ENCODE measurements at regions not wholly inside any gene's neighbourhood (a gene's known extent, or its start where the extent isn't known, plus 50 kb on each side); places are given as distances from the start of the nearest gene placed in this dataset.

DNA sequence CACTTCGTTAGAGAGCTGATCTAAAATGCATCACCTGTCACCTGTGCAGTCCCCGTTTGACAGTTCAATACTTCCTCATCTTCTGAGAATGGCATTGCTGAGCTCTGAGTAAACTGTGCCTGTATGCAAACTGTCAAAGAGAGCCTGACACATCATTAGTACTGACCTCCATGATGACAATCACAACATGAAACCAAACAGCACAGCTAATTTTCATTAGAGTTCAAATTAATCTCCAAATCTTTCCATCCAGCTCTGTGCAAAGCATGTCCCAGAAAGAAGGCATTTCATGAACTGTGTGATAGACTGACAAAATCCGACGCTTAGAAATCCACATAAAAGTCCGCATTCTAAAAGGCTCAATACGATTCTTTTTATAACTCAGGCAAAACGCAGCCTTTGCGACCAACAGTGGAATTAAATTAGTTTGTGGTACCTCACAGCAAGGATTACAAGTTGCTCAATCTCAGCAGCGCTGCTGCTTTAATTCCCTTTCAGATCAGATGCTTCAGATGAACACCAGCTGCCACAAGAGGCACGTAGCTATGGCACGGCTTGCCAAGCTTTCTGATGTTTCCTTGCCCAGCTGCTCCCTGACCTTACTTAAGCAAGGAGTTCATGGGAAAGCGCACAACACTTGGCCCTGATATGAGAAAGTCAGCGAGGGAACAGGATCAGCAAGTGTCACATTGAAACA is 765.5 kb upstream of the PRMT6 start:
- TF ChIP-seq, protein P1, sequence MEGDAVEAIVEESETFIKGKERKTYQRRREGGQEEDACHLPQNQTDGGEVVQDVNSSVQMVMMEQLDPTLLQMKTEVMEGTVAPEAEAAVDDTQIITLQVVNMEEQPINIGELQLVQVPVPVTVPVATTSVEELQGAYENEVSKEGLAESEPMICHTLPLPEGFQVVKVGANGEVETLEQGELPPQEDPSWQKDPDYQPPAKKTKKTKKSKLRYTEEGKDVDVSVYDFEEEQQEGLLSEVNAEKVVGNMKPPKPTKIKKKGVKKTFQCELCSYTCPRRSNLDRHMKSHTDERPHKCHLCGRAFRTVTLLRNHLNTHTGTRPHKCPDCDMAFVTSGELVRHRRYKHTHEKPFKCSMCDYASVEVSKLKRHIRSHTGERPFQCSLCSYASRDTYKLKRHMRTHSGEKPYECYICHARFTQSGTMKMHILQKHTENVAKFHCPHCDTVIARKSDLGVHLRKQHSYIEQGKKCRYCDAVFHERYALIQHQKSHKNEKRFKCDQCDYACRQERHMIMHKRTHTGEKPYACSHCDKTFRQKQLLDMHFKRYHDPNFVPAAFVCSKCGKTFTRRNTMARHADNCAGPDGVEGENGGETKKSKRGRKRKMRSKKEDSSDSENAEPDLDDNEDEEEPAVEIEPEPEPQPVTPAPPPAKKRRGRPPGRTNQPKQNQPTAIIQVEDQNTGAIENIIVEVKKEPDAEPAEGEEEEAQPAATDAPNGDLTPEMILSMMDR (IDR thresholded peaks at IDR 0.05; ENCODE audit: low read depth, low read length) = no peak
- no peak for DNase-seq (ENCODE audit: extremely low read depth, low read depth)

DNA sequence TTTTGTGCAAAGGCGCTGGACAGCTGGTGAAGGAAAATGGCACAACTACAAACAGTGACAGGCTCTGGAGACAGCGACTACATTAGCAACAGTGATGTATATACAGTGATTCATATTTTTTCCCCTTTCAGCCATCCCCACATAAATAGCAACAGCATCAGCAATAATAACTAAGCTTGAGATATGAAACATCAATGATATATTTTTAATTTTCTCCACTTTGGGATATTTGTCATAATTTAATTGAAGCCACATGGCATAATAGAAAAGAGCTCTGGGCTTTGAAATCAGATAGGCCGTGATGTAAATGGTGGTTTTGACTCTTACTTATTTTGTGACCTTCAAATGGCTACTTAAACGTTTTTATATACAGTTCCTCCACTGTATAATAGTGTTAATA is 764.3 kb upstream of the PRMT6 start:
- no peak for DNase-seq (ENCODE audit: extremely low read depth, low read depth)
- TF ChIP-seq, protein P1 (IDR thresholded peaks at IDR 0.05; ENCODE audit: low read depth, low read length) = no peak

DNA sequence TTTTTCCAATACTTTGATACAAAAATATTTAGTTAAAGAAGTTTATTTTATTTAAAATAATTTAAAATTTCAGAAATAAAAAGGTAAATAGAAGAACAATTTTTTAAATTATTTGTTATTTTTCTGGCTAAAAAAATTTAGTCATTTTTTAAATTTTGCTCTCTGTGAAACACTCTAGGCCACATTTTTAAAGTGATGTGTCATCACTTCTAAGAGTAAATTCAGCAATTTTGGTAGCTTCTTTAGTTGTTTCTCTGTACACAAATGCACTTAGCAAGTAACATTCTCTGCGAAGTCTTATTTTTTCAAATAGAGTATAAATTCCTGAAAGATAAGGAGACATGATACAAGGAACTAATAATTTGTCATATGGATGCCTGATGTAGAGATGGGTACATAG is 760.0 kb upstream of the PRMT6 start:
- TF ChIP-seq, protein P1 (IDR thresholded peaks at IDR 0.05; ENCODE audit: low read depth, low read length) = no peak
- DNase-seq (ENCODE audit: extremely low read depth, low read depth) = no peak

DNA sequence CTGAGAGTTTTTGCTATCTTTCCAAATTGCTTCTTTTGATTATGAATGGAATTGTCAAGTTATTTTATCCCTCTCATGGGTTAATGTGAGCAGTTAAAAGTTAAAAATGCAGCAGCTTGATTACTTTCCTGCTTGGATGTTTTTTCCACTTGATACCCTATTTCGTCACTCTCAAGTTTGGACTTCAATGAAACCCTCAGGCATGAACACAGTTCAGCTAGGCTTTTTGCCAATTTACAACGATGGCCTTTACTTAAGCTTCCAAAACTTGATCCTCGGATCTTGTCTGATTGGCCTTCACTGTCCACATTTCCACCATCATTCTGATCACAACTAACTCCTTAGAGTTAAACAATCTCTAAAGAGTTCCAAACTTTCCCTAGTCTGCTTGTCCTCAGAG is 752.4 kb upstream of the PRMT6 start:
- TF ChIP-seq, protein P1 (IDR thresholded peaks at IDR 0.05; ENCODE audit: low read depth, low read length) = no peak
- no peak for DNase-seq (ENCODE audit: extremely low read depth, low read depth)

DNA sequence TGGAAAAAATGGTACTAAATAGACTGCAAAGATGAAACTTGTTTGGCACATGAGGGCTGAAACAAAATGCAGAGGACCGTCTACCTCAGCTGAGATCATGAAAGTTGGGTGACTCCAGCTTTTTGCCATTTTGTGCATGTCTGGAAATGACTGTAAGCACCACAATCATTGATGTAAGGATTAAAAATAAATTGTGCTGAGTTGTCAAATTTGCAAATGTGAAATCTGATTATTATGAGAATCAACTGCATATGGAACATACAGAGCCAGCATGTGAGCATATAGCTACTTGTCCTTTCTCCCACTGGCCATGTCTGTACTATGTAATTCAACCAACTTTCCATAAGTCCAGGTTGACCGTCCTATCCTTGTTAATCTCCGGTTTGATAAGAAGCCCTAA is 736.9 kb upstream of the PRMT6 start:
- TF ChIP-seq, protein P1 (IDR thresholded peaks at IDR 0.05; ENCODE audit: low read depth, low read length) = no peak
- no peak for DNase-seq (ENCODE audit: extremely low read depth, low read depth)

DNA sequence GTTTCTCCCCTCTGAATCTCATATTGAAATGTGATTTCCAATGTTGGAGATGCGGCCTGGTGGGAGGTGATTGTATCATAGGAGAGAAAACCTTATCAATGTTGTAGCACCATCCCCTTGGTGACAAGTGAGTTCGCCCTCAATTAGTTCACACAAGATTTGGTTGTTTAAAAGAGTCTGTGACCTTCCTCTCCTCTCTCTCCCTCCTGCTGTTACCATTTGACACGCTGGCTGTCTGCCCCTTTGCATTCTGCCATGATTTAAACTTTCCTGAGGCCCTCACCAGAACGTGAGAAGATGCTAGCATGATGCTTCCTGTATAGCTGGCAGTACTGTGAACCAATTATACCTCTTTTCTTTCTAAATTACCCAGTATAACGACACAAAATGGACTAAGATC is 730.9 kb upstream of the PRMT6 start:
- TF ChIP-seq, protein P1 (IDR thresholded peaks at IDR 0.05; ENCODE audit: low read depth, low read length) = no peak
- DNase-seq (ENCODE audit: extremely low read depth, low read depth) = no peak

DNA sequence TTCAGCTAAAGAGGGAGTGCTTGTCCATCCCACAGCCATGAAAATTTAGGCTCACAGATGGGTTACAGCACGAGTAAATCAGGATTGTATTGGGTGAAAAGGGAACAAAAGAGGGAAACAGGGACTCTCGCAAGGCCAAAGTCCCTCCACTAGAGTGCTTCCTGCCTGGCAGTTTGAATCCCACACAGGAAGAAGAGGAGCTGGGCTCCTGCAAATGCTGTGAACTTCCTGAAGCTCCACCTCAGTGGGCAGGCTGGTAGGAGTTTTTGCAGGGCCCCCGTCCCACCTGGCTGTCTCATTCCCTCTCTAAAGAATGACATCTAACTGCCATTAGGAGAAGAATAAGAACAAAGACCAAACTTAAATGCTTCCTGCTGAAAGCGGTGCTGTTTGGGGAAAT is 712.0 kb upstream of the PRMT6 start:
- DNase-seq (ENCODE audit: extremely low read depth, low read depth) = no peak
- TF ChIP-seq, protein P1 (IDR thresholded peaks at IDR 0.05; ENCODE audit: low read depth, low read length) = no peak
